ENCODE measurements at regions not wholly inside any gene's neighbourhood (a gene's known extent, or its start where the extent isn't known, plus 50 kb on each side); places are given as distances from the start of the nearest gene placed in this dataset.

- Histone ChIP-seq H2AFZ (ENCODE audit: low read depth) (no peak overlapping the region), H4K20me1 (ENCODE audit: insufficient read depth) (no peaks in the 10 kb centered on the region), H3K27ac (ENCODE audit: low read depth in 2 of 2, low read length in 1 of 2) (no peak overlapping the region), H3K79me2 (ENCODE audit: insufficient read depth) (no peaks in the 10 kb centered on the region), H3K9me3 (no peaks in the 10 kb centered on the region), H3K27me3 (ENCODE audit: insufficient read depth) (no peaks in the 10 kb centered on the region), H3K4me2 (no peak overlapping the region), H3K4me3 (ENCODE audit: low read depth in 2 of 2, low read length in 1 of 2) (no peak overlapping the region), H3F3A (replicated peaks; ENCODE audit: insufficient read depth) (peaks cover 18% of the 10 kb centered on the region), H3K4me1 (ENCODE audit: control insufficient read depth in 1 of 2, insufficient read depth in 2 of 2, low read depth in 1 of 2, low read length in 1 of 2) (peaks cover 0 to 21% of the 10 kb centered on the region in 2 experiments; a peak in 2 of 4 replicates), H3K9ac (no peak overlapping the region), H3K9me2 (no peaks in the 10 kb centered on the region), H3K36me3 (replicated peaks in 1 of 2; ENCODE audit: control insufficient read depth in 1 of 2, insufficient read depth in 2 of 2, low read length in 1 of 2) (no peaks in the 10 kb centered on the region)
- CTCF ChIA-PET, result no interaction called here
- 81% methylated on average over 5 of the region's 5 CpGs for WGBS (ENCODE audit: low lambda C conversion rate)
- no peak for DNase-seq
- POLR2A ChIA-PET, result no interaction called here
- TF ChIP-seq POLR2AphosphoS5 (IDR thresholded peaks at IDR 0.05; ENCODE audit: low read depth, low read length), result no peak
- TF ChIP-seq MXI1 (IDR thresholded peaks at IDR 0.05; ENCODE audit: low read depth, low read length), result no peak
- no peak for TF ChIP-seq EZH2phosphoT487 (IDR thresholded peaks at IDR 0.05; ENCODE audit: borderline replicate concordance, low read depth)
- no peak for TF ChIP-seq GATA2 (CRISPR knock-in tag; IDR thresholded peaks at IDR 0.05)
- no peak for TF ChIP-seq NFIC (IDR thresholded peaks at IDR 0.05; ENCODE audit: borderline replicate concordance)
- TF ChIP-seq JUND (IDR thresholded peaks at IDR 0.05), result no peak
- TF ChIP-seq ELF1 (IDR thresholded peaks at IDR 0.05), result no peak
- no peak for TF ChIP-seq GABPA (IDR thresholded peaks at IDR 0.05; ENCODE audit: low read depth)
Measured at GRCh38 chr13:72146816-72147215, 279.8 kb upstream of the DACH1 start.

GRCh38 chr13:72145383-72145782, 278.4 kb upstream of the DACH1 start:
- peak overlapping the region; percentile 1; the same call in 1 of the 2 replicates for H3K4me2 ChIP-seq
- no peak for DNase-seq
- H3K9me2 ChIP-seq, result no peaks in the 10 kb centered on the region
- TF ChIP-seq IRF3 (IDR thresholded peaks at IDR 0.05; ENCODE audit: low read depth, low read length) (no peak), TEAD4 (IDR thresholded peaks at IDR 0.05; ENCODE audit: borderline replicate concordance, insufficient read depth) (peak; percentile 26; the same call in 1 of the 2 replicates), NRF1 (IDR thresholded peaks at IDR 0.05; ENCODE audit: low read depth, low read length) (no peak), GABPA (IDR thresholded peaks at IDR 0.05; ENCODE audit: low read depth) (no peak), TCF12 (IDR thresholded peaks at IDR 0.05) (peak; percentile 60), FOXJ3 (CRISPR knock-in tag; IDR thresholded peaks at IDR 0.05) (no peak), PBX3 (IDR thresholded peaks at IDR 0.05) (peak; percentile 60), EZH2phosphoT487 (IDR thresholded peaks at IDR 0.05; ENCODE audit: borderline replicate concordance, low read depth) (no peak), MEF2A (IDR thresholded peaks at IDR 0.05; ENCODE audit: borderline replicate concordance, low read depth) (0 out of 2 replicates have a peak, but pooled peaks have one; percentile 31), RAD21 (IDR thresholded peaks at IDR 0.05; ENCODE audit: low read length) (no peak), EP300 (IDR thresholded peaks at IDR 0.05; ENCODE audit: borderline replicate concordance in 1 of 2, low read depth in 1 of 2, low read length in 1 of 2) (peak in 1 of 2 experiments; percentile 47; a peak in 1 of 4 replicates), POLR2AphosphoS5 (IDR thresholded peaks at IDR 0.05; ENCODE audit: low read depth, low read length) (no peak), RXRA (IDR thresholded peaks at IDR 0.05; ENCODE audit: borderline replicate concordance, low read depth) (no peak)
- H3K79me2 ChIP-seq (ENCODE audit: insufficient read depth), result no peaks in the 10 kb centered on the region
- no peaks in the 10 kb centered on the region for H3K36me3 ChIP-seq (replicated peaks in 1 of 2; ENCODE audit: control insufficient read depth in 1 of 2, insufficient read depth in 2 of 2, low read length in 1 of 2)
- WGBS (ENCODE audit: low lambda C conversion rate), result 36% methylated on average over 2 of the region's 2 CpGs
- CTCF ChIA-PET, result interaction anchor here (0.8 kb wide), 1 partner anchor 22 kb away, joined by 3 read pairs; no protein-coding TSS in a partner anchor
- peak overlapping the region; percentile 29 to 68; a peak in 3 of 4 replicates for H3K27ac ChIP-seq (ENCODE audit: low read depth in 2 of 2, low read length in 1 of 2)
- no peaks in the 10 kb centered on the region for H3K27me3 ChIP-seq (ENCODE audit: insufficient read depth)
- peak overlapping the region; percentile 73; the same call in 1 of the 2 replicates for H2AFZ ChIP-seq (ENCODE audit: low read depth)
- no peak overlapping the region for H3K4me3 ChIP-seq (ENCODE audit: low read depth in 2 of 2, low read length in 1 of 2)
- peaks cover 21% of the 10 kb centered on the region for H3F3A ChIP-seq (replicated peaks; ENCODE audit: insufficient read depth)
- H3K4me1 ChIP-seq (ENCODE audit: control insufficient read depth in 1 of 2, insufficient read depth in 2 of 2, low read depth in 1 of 2, low read length in 1 of 2), result peaks cover 0 to 14% of the 10 kb centered on the region in 2 experiments; a peak in 2 of 4 replicates
- POLR2A ChIA-PET, result no interaction called here
- no peak overlapping the region for H3K9ac ChIP-seq
- no peaks in the 10 kb centered on the region for H4K20me1 ChIP-seq (ENCODE audit: insufficient read depth)
- no peaks in the 10 kb centered on the region for H3K9me3 ChIP-seq

Measured in SK-N-SH (cell line).